Skeletal muscle satellite cell (primary cell): ENCODE measurements at regions not wholly inside any gene's neighbourhood (a gene's known extent, or its start where the extent isn't known, plus 50 kb on each side); places are given as distances from the start of the nearest gene placed in this dataset.

Experiments
- H3K27me3 ChIP-seq: 2 replicates; pipeline ENCODE4 v1.7.0; 2013; ENCODE audit warnings: low read length; ENCODE audit not compliant: control insufficient read depth, insufficient read depth
- H3K36me3 ChIP-seq: 2 replicates; pipeline ENCODE4 v1.7.0; 2013; ENCODE audit warnings: mild to moderate bottlenecking, control low read depth, low read length; ENCODE audit not compliant: insufficient read depth
- H3K4me1 ChIP-seq: 2 replicates; pipeline ENCODE4 v1.7.0; 2013; ENCODE audit warnings: low read length; ENCODE audit not compliant: control insufficient read depth, insufficient read depth
- H3K4me2 ChIP-seq: 2 replicates; pipeline ENCODE4 v1.7.0; 2013; ENCODE audit warnings: mild to moderate bottlenecking, low read length
- H3K4me3 ChIP-seq: 2 replicates; pipeline ENCODE4 v1.7.0; 2013; ENCODE audit warnings: low read length
- H3K9ac ChIP-seq: 2 replicates; pipeline ENCODE4 v1.7.0; 2013; ENCODE audit warnings: mild to moderate bottlenecking, low read depth, low read length, moderate library complexity
- H3K9me3 ChIP-seq: replicated peaks from 2 replicates; pipeline ENCODE4 v1.7.0; 2013; ENCODE audit warnings: mild to moderate bottlenecking, control low read depth, low read length

DNA sequence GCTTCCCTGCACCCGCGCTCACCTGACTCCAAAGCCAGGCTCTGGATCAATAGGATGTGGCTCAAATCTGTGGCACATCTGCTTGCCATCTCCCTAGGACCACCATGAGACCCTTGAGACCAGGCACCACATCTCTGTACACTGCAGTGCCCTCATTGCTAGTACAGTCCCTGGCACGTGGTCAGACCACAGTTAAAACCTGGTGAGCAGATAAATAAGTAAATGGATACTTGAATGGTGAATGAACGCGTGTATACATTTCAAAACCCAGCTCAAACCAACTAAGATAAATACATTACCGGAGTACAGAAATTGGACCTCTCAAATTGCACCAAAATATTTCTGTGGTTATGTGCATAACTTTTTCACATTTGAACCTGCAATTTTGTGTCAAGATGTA lies 221.2 kb upstream of the IRX4 start:
- no peaks in the 10 kb centered on the region for H3K4me1 ChIP-seq
- no peak overlapping the region for H3K4me3 ChIP-seq
- H3K9ac ChIP-seq = no peak overlapping the region
- H3K27me3 ChIP-seq = no peaks in the 10 kb centered on the region
- H3K9me3 ChIP-seq = peaks cover 6% of the 10 kb centered on the region
- no peak overlapping the region for H3K4me2 ChIP-seq
- H3K36me3 ChIP-seq = no peaks in the 10 kb centered on the region

DNA sequence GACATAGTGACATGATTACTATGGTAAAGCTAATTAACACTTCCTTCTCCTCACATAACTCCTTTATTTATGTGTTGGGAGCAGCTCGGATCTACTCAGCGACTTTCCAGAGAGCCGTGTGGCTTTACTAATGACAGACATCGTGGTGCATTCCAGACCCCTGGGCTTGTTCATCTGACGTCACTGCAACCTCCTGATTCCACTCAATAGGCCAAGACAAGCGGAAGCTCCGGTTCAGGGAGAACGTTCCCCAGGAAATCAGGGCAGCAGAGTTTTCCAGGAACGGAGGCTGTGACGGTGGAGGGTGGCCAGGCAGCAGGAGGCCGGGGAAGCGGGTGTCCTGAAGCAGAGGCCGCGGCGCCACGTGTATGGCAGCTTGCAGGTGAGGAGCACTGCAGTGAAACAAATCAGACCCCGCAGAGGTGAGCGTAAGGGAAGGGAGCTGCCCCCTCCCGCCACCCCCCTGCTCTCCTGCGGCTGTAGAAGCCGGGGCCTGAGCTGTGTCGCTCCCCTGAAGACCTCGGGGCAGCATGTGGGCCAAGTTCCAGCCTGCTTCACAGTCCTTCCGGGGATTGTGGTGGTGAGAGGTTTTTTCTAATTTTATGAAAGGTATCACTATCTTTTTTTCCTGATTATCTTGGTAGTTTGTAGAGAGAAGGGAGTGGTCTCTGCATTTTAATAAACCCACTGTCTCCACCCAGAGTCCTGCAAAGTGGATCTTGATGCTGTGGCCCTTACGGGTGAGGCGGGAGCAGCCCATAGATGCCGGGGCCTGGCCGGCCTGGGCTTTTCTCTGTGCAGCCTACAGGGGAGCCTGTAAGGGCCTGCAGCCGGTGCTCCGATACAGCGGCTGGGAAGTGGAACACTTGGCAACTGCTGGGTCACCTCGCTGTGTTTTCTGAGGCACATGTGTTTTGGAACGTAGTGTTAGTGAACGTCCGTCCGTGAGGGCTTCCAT lies 220.4 kb upstream of the IRX4 start:
- Histone ChIP-seq H3K36me3 (no peaks in the 10 kb centered on the region), H3K9ac (no peak overlapping the region), H3K4me1 (no peaks in the 10 kb centered on the region), H3K9me3 (peaks cover 6% of the 10 kb centered on the region), H3K27me3 (no peaks in the 10 kb centered on the region), H3K4me2 (no peak overlapping the region), H3K4me3 (no peak overlapping the region)

DNA sequence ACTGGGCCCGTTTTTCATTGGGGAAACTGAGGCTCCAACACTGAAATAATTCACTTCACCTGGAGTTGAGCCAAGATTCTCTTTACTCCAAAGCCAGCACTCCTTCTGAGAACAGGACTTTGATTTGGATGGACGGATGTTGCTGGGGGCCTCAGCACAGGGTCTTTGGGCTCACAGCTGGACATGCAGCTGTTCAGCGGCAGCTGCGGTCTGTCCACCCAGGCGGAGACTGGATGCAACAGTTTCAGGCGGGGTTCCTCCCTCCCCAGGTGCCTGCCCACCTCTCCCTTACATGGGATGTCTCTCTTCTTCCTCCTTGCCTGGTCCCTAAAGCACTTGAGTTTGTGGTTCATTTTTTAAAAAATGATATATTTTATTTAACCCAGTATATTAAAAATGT lies 219.0 kb upstream of the IRX4 start:
- H3K4me3 ChIP-seq = no peak overlapping the region
- peaks cover 6% of the 10 kb centered on the region for H3K9me3 ChIP-seq
- H3K4me1 ChIP-seq = no peaks in the 10 kb centered on the region
- H3K36me3 ChIP-seq = no peaks in the 10 kb centered on the region
- H3K9ac ChIP-seq = no peak overlapping the region
- no peak overlapping the region for H3K4me2 ChIP-seq
- no peaks in the 10 kb centered on the region for H3K27me3 ChIP-seq

DNA sequence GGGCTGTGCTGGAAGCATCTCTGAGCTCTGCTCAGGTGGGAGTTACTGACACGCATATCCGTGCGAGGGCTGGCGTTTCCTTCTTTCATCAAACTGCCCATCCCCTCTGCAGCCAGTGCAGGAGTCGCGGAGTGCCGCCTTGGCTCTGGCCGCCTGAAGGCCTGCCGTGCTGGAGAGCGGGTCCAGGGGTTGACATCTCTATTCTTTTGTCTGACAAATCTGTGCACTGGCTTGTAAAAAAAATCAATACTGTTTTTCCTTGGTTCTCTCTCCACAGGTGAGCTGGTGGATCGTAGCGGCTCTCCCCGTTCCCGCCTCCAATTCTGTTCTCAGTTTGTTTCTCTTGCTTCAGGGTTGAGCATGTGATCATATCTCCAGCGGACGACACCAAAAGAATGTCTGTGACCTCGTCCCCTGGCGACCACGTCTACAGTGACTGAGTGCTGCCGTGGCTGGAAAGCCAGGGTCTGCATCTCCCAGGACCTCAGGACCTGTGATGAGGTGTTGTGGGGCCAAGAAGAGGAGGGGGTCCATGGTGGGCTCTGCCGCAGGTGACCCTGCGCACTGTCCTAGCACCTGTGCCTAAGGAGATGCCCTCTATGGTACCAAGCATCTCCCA lies 214.3 kb upstream of the IRX4 start:
- no peak overlapping the region for H3K4me3 ChIP-seq
- peaks cover 23% of the 10 kb centered on the region for H3K4me1 ChIP-seq
- no peaks in the 10 kb centered on the region for H3K36me3 ChIP-seq
- H3K9ac ChIP-seq = no peak overlapping the region
- H3K4me2 ChIP-seq = no peak overlapping the region
- no peaks in the 10 kb centered on the region for H3K9me3 ChIP-seq
- no peaks in the 10 kb centered on the region for H3K27me3 ChIP-seq

DNA sequence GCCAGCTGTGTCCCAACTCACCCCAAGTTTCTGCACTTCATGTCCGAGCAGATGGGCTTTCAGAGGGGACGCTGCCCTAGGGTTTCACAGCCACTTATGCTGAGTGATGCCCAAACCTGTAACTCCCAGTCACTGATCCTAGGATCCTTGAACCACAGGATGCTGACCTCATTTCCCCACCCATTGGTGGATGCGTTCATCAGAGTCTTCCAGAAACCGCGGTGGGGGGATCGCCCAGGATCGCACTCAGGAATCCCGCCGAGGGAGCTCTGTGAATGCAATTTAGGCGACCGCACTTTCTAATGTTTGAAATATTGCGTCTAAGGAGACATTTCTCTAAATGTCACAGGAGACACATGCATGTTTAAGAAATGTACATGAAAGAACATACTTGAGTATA lies 212.3 kb upstream of the IRX4 start:
- H3K27me3 ChIP-seq = no peaks in the 10 kb centered on the region
- H3K36me3 ChIP-seq = no peaks in the 10 kb centered on the region
- H3K4me1 ChIP-seq = peaks cover 25% of the 10 kb centered on the region
- H3K9ac ChIP-seq = peak overlapping the region; percentile 78
- H3K9me3 ChIP-seq = no peaks in the 10 kb centered on the region
- H3K4me3 ChIP-seq = no peak overlapping the region
- H3K4me2 ChIP-seq = no peak overlapping the region

DNA sequence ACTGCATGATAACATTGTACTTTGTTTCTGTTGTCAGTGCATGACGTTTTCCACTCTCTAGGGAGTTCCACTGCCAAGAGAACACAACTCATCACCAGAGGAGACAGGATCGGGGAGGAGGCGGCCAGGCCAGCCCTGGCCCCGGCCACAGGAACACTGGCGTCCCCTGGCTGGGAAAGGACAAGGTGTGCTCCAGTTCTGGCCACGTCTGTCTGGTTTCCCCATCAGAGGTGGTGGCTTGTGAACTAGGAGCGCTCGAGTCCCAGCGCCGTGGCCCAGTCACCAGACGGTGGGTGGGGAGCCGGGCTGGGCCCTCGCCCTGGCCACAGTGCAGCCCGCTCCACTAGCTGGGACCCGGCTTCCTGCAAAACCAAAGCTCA lies 211.9 kb upstream of the IRX4 start:
- Histone ChIP-seq H3K4me1 (peaks cover 25% of the 10 kb centered on the region), H3K9me3 (no peaks in the 10 kb centered on the region), H3K36me3 (no peaks in the 10 kb centered on the region), H3K4me2 (peak overlapping the region; percentile 46), H3K9ac (peak overlapping the region; percentile 78), H3K4me3 (peak overlapping the region; percentile 35), H3K27me3 (no peaks in the 10 kb centered on the region)

DNA sequence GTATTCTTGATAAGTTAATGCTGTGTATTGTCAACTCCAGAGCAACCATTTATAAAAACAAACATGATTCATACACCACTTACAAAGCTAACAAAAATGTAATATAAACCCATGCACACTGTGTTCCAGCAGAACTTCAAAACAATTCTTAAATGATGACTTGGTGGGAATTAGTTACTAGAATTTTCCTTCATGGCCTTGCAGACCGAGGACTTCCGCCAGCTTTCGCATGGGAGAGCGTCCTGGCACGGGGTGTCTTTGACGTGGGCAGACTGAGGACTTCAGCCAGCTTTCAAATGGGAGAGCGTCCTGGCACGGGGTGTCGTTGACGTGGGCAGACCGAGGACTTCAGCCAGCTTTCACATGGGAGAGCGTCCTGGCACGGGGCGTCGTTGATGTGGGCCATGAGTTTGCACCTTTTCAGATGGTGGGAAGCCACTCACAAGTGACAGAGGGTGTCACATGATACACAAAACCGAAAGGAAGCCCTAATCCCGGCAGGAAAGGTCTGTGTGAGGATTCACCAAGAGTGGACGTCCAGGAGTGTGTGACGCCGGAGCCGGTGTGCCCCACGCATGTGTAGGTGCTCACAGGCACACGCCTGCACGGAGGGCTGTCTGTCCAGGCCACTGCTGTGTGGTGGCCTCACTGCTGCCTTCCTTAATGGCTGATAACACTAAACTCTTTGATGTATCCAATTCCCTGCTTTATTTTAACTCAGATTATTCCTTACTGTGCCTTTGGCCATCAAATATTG lies 211.3 kb upstream of the IRX4 start:
- H3K36me3 ChIP-seq = no peaks in the 10 kb centered on the region

DNA sequence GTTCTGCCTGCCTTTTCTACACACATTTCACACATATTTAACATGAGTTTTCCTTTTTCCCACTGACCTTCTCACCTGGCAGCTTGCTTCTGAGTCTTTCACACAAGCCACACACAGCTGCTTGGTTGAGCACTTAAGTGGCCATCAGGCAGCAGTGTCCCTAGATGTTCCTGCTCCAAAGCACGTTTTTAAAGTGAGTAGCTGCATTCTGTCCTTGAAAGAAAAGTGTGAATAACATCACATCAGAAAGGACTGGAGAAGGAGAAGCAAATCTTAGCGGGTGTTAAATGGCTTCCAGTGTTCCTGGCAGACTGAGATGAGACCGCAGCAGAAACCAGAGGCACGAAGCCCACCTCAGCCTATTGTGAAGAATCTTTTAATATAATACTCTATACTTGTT lies 209.2 kb upstream of the IRX4 start:
- Histone ChIP-seq H3K27me3 (no peaks in the 10 kb centered on the region), H3K4me1 (peaks cover 25% of the 10 kb centered on the region), H3K9ac (no peak overlapping the region), H3K36me3 (no peaks in the 10 kb centered on the region), H3K4me3 (no peak overlapping the region), H3K4me2 (no peak overlapping the region), H3K9me3 (no peaks in the 10 kb centered on the region)

More for the DNA sequence above, 211.3 kb upstream of the IRX4 start:
- peaks cover 25% of the 10 kb centered on the region for H3K4me1 ChIP-seq
- H3K4me3 ChIP-seq = peak overlapping the region; percentile 35
- peak overlapping the region; percentile 78 for H3K9ac ChIP-seq
- no peaks in the 10 kb centered on the region for H3K27me3 ChIP-seq
- no peaks in the 10 kb centered on the region for H3K9me3 ChIP-seq
- H3K4me2 ChIP-seq = peak overlapping the region; percentile 46

DNA sequence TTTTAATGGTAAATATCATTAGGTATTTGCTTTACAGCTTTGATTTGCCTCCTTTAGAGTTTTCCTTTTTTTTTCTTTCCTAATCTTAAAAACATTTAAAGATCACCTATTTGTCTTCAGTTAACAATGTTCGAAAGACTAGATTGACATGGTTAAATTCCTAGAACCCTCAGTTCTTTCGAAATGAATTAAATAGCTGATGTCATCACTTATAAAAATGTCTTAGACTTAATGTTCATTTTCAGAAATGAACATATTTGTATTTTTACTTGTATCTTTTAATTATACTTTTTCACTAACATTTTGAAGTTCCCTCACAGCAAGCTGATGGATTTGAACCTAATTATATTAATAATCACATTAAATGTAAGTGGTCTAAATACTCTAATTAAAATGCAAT lies 205.3 kb upstream of the IRX4 start:
- no peaks in the 10 kb centered on the region for H3K27me3 ChIP-seq

DNA sequence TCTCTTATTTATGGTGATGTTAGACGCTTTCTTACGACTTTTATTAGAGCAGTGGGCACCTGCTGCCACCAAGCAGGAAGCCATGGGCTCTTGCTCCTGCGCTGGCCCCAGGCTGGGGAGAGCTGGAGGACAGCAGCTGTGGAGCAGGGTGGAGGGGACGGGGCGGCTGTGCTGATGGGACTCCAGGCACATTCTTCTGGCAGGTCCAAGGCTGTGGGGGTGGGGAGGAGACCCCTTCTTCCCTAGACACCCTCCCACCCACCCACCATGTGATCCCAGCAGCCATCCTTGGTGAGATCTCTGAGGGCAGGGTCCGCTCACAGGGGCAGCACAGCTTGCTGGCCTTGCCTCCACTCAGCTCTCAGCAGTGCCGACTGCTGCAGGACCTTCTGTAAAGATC lies 192.6 kb upstream of the IRX4 start:
- H3K27me3 ChIP-seq = no peaks in the 10 kb centered on the region
- no peaks in the 10 kb centered on the region for H3K9me3 ChIP-seq
- H3K9ac ChIP-seq = no peak overlapping the region
- H3K4me3 ChIP-seq = no peak overlapping the region
- H3K4me1 ChIP-seq = no peaks in the 10 kb centered on the region
- no peaks in the 10 kb centered on the region for H3K36me3 ChIP-seq
- no peak overlapping the region for H3K4me2 ChIP-seq

More for the DNA sequence above, 205.3 kb upstream of the IRX4 start:
- Histone ChIP-seq H3K9me3 (no peaks in the 10 kb centered on the region), H3K4me1 (peaks cover 8% of the 10 kb centered on the region), H3K36me3 (no peaks in the 10 kb centered on the region), H3K4me3 (no peak overlapping the region), H3K9ac (no peak overlapping the region), H3K4me2 (no peak overlapping the region)

DNA sequence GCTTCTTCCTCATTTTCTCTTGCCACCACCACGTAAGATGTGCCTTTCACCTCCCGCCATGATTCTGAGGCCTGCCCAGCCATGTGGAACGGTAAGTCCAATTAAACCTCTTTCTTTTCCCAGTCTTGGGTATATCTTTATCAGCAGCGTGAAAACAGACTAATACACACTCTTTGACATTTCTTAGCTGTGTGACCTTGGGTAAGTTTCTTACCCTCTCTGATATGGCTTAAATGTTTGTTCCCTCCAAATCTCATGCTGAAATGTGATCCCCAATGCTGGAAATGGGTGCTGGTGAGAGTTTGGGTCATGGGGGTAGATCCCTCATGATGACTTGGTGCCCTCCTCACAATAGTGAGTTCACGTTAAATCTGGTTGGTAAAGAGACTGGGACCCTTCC lies 188.8 kb upstream of the IRX4 start:
- Histone ChIP-seq H3K9me3 (no peaks in the 10 kb centered on the region), H3K36me3 (no peaks in the 10 kb centered on the region), H3K27me3 (peaks cover 4% of the 10 kb centered on the region), H3K4me3 (no peak overlapping the region), H3K4me1 (no peaks in the 10 kb centered on the region), H3K9ac (no peak overlapping the region), H3K4me2 (no peak overlapping the region)
